GM23338 (cell line): ENCODE measurements at regions not wholly inside any gene's neighbourhood (a gene's known extent, or its start where the extent isn't known, plus 50 kb on each side); places are given as distances from the start of the nearest gene placed in this dataset.

Experiments
- ATAC-seq: fragments of 200-7000 bp; cut with Tn5 transposase; 3 replicates; pipeline ENCODE4 v1.9.1; 2020
- DNase-seq: peaks from one replicate; pipeline ENCODE4 v3.0.0-alpha.2; 2015; ENCODE audit warnings: low spot score
- H2AFZ ChIP-seq: fragments of 200-600 bp; sonication (generic); 2 replicates; pipeline ENCODE4 v1.8.0; 2016; ENCODE audit warnings: antibody characterized with exemption, mild to moderate bottlenecking, moderate library complexity
- H3F3A ChIP-seq: fragments of 200-600 bp; sonication (generic); replicated peaks from 2 replicates; pipeline ENCODE4 v1.8.0; 2017; ENCODE audit warnings: antibody characterized with exemption, mixed run types, low read depth
- H3K27ac ChIP-seq: fragments of 200-600 bp; sonication (generic); 2 replicates; pipeline ENCODE4 v1.6.1; 2016; ENCODE audit warnings: low read depth
- H3K27me3 ChIP-seq: fragments of 200-600 bp; sonication (generic); 2 replicates; pipeline ENCODE4 v1.8.0; 2016; ENCODE audit warnings: mild to moderate bottlenecking, mixed run types, moderate library complexity; ENCODE audit not compliant: insufficient read depth
- H3K36me3 ChIP-seq: fragments of 200-600 bp; sonication (generic); 2 replicates; pipeline ENCODE4 v1.8.0; 2016; ENCODE audit warnings: mild to moderate bottlenecking; ENCODE audit not compliant: insufficient read depth
- H3K4me1 ChIP-seq: fragments of 200-600 bp; sonication (generic); 2 replicates; pipeline ENCODE4 v1.8.0; 2016; ENCODE audit warnings: mild to moderate bottlenecking, moderate library complexity; ENCODE audit not compliant: insufficient read depth
- H3K4me2 ChIP-seq: fragments of 200-600 bp; sonication (generic); 2 replicates; pipeline ENCODE4 v1.7.1; 2017; ENCODE audit warnings: mixed run types
- H3K4me3 ChIP-seq: fragments of 200-600 bp; sonication (generic); 2 replicates; pipeline ENCODE4 v1.6.1; 2016; ENCODE audit warnings: mixed run types
- H3K79me2 ChIP-seq: fragments of 200-600 bp; sonication (generic); replicated peaks from 2 replicates; pipeline ENCODE4 v1.8.0; 2017; ENCODE audit warnings: mild to moderate bottlenecking; ENCODE audit not compliant: insufficient read depth
- H3K9me2 ChIP-seq: fragments of 200-600 bp; sonication (generic); 2 replicates; pipeline ENCODE4 v1.8.0; 2017; ENCODE audit not compliant: insufficient read depth
- H4K20me1 ChIP-seq: fragments of 200-600 bp; sonication (generic); replicated peaks from 2 replicates; pipeline ENCODE4 v1.8.0; 2017; ENCODE audit warnings: mild to moderate bottlenecking; ENCODE audit not compliant: insufficient read depth
- H3K27ac Mint-ChIP-seq: 2 replicates; pipeline ENCODE4 v1.8.0; 2020; ENCODE audit warnings: inconsistent platforms, mild to moderate bottlenecking, moderate library complexity, mixed read lengths
- H3K27me3 Mint-ChIP-seq: 3 replicates; pipeline ENCODE4 v1.8.0; 2022; ENCODE audit warnings: low read depth, mild to moderate bottlenecking, moderate library complexity, mixed read lengths, inconsistent platforms; ENCODE audit not compliant: insufficient read depth, poor library complexity
- H3K36me3 Mint-ChIP-seq: 3 replicates; pipeline ENCODE4 v1.8.0; 2021; ENCODE audit warnings: low read depth, mild to moderate bottlenecking, inconsistent platforms, moderate library complexity, mixed read lengths
- H3K4me1 Mint-ChIP-seq: 3 replicates; pipeline ENCODE4 v1.8.0; 2020; ENCODE audit warnings: mild to moderate bottlenecking, inconsistent platforms, mixed read lengths
- H3K4me3 Mint-ChIP-seq: 3 replicates; pipeline ENCODE4 v1.8.0; 2021; ENCODE audit warnings: moderate library complexity, mild to moderate bottlenecking, inconsistent platforms, mixed read lengths
- H3K9me3 Mint-ChIP-seq: 3 replicates; pipeline ENCODE4 v1.8.0; 2020; ENCODE audit warnings: moderate library complexity, mild to moderate bottlenecking, inconsistent platforms, mixed read lengths
- CREB1 ChIP-seq: fragments of 250-450 bp; sonication (Bioruptor Pico); IDR thresholded peaks from 2 replicates; pipeline ENCODE4 v1.5.0; 2020; ENCODE audit warnings: low read depth, mild to moderate bottlenecking, moderate library complexity
- EZH2 ChIP-seq: fragments of 200-600 bp; sonication (generic); IDR thresholded peaks from one replicate; pipeline ENCODE4 v1.8.0; 2017; ENCODE audit warnings: antibody characterized with exemption, mild to moderate bottlenecking, low read depth; ENCODE audit not compliant: unreplicated experiment
- EZH2phosphoT487 ChIP-seq: fragments of 200-600 bp; sonication (generic); IDR thresholded peaks from one replicate; pipeline ENCODE4 v1.8.1; 2018; ENCODE audit warnings: antibody characterized with exemption; ENCODE audit not compliant: unreplicated experiment
- JUNB ChIP-seq: IDR thresholded peaks from one replicate; pipeline ENCODE4 v1.6.1; 2016; ENCODE audit warnings: antibody characterized with exemption; ENCODE audit not compliant: unreplicated experiment
- NANOG ChIP-seq: IDR thresholded peaks from 2 replicates; pipeline ENCODE4 v1.6.1; 2016; ENCODE audit warnings: antibody characterized with exemption, borderline replicate concordance
- POLR2AphosphoS5 ChIP-seq: IDR thresholded peaks from 2 replicates; pipeline ENCODE4 v1.6.1; 2016; ENCODE audit warnings: antibody characterized with exemption, low read depth
- REST ChIP-seq: IDR thresholded peaks from one replicate; pipeline ENCODE4 v1.6.1; 2018; ENCODE audit warnings: antibody characterized with exemption; ENCODE audit not compliant: unreplicated experiment
- STAT1 ChIP-seq: IDR thresholded peaks from one replicate; pipeline ENCODE4 v1.6.1; 2016; ENCODE audit warnings: antibody characterized with exemption; ENCODE audit not compliant: unreplicated experiment
- ZNF114 ChIP-seq: fragments of 250-450 bp; sonication (Bioruptor Pico); IDR thresholded peaks from 2 replicates; pipeline ENCODE4 v1.5.0; 2020; ENCODE audit warnings: mild to moderate bottlenecking, moderate library complexity
- TF ChIP-seq, protein P1 (sequence below), 2 experiments: fragments of 200-600 bp in 1 of 2; sonication (generic) in 1 of 2; conservative IDR thresholded peaks; 2 replicates each; pipeline versions ENCODE4 v1.5.1 to v1.6.1; 2016 to 2017; ENCODE audit warnings: antibody characterized with exemption in 2 of 2, low read depth in 2 of 2, mild to moderate bottlenecking in 2 of 2, moderate library complexity in 1 of 2
- TF ChIP-seq, protein P2 (sequence below): IDR thresholded peaks from 2 replicates; pipeline ENCODE4 v1.6.1; 2016; ENCODE audit warnings: antibody characterized with exemption

GRCh38 chr16:65601781-65602180 lies 479.9 kb upstream of the CDH11 start (continued):
- no peak for TF ChIP-seq REST
- TF ChIP-seq CREB1 (CRISPR knock-in tag) = no peak
- TF ChIP-seq NANOG = no peak
- TF ChIP-seq EZH2phosphoT487 = no peak
- TF ChIP-seq POLR2AphosphoS5 = no peak
- no peak for TF ChIP-seq STAT1
- TF ChIP-seq, protein P1, sequence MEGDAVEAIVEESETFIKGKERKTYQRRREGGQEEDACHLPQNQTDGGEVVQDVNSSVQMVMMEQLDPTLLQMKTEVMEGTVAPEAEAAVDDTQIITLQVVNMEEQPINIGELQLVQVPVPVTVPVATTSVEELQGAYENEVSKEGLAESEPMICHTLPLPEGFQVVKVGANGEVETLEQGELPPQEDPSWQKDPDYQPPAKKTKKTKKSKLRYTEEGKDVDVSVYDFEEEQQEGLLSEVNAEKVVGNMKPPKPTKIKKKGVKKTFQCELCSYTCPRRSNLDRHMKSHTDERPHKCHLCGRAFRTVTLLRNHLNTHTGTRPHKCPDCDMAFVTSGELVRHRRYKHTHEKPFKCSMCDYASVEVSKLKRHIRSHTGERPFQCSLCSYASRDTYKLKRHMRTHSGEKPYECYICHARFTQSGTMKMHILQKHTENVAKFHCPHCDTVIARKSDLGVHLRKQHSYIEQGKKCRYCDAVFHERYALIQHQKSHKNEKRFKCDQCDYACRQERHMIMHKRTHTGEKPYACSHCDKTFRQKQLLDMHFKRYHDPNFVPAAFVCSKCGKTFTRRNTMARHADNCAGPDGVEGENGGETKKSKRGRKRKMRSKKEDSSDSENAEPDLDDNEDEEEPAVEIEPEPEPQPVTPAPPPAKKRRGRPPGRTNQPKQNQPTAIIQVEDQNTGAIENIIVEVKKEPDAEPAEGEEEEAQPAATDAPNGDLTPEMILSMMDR (conservative IDR thresholded peaks at IDR 0.05; ENCODE audit: low read depth in 2 of 2) = no peak
- no peak for TF ChIP-seq ZNF114 (CRISPR knock-in tag)
- TF ChIP-seq, protein P2, sequence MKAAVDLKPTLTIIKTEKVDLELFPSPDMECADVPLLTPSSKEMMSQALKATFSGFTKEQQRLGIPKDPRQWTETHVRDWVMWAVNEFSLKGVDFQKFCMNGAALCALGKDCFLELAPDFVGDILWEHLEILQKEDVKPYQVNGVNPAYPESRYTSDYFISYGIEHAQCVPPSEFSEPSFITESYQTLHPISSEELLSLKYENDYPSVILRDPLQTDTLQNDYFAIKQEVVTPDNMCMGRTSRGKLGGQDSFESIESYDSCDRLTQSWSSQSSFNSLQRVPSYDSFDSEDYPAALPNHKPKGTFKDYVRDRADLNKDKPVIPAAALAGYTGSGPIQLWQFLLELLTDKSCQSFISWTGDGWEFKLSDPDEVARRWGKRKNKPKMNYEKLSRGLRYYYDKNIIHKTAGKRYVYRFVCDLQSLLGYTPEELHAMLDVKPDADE = no peak

GRCh38 chr16:65600629-65601028 lies 478.8 kb upstream of the CDH11 start:
- no peak for DNase-seq
- H3K4me3 Mint-ChIP-seq = no peak overlapping the region
- no peak for TF ChIP-seq POLR2AphosphoS5
- TF ChIP-seq NANOG = no peak
- TF ChIP-seq STAT1 = no peak
- TF ChIP-seq ZNF114 (CRISPR knock-in tag) = no peak
- TF ChIP-seq EZH2 = no peak
- TF ChIP-seq EZH2phosphoT487 = no peak
- no peak for TF ChIP-seq REST
- TF ChIP-seq, protein P1 (conservative IDR thresholded peaks at IDR 0.05; ENCODE audit: low read depth in 2 of 2) = no peak
- TF ChIP-seq CREB1 (CRISPR knock-in tag) = no peak
- no peak for TF ChIP-seq JUNB

More at GRCh38 chr16:65600629-65601028, 478.8 kb upstream of the CDH11 start:
- Histone ChIP-seq H3K4me3 (no peak overlapping the region), H3K4me1 (no peaks in the 10 kb centered on the region), H3K9me2 (peaks cover 4% of the 10 kb centered on the region; the same call in 1 of the 2 replicates), H3F3A (no peaks in the 10 kb centered on the region), H3K27ac (no peak overlapping the region), H4K20me1 (no peaks in the 10 kb centered on the region), H3K4me2 (no peak overlapping the region), H3K27me3 (no peaks in the 10 kb centered on the region), H2AFZ (no peak overlapping the region), H3K36me3 (no peaks in the 10 kb centered on the region), H3K79me2 (no peaks in the 10 kb centered on the region)
- H3K36me3 Mint-ChIP-seq = no peaks in the 10 kb centered on the region
- no peak overlapping the region for H3K27ac Mint-ChIP-seq
- H3K9me3 Mint-ChIP-seq = no peaks in the 10 kb centered on the region; the same call in 2 of the 3 replicates
- H3K4me1 Mint-ChIP-seq = no peaks in the 10 kb centered on the region
- no peak for ATAC-seq
- no peaks in the 10 kb centered on the region for H3K27me3 Mint-ChIP-seq
